ENCODE measurements at regions not wholly inside any gene's neighbourhood (a gene's known extent, or its start where the extent isn't known, plus 50 kb on each side); places are given as distances from the start of the nearest gene placed in this dataset.

DNA sequence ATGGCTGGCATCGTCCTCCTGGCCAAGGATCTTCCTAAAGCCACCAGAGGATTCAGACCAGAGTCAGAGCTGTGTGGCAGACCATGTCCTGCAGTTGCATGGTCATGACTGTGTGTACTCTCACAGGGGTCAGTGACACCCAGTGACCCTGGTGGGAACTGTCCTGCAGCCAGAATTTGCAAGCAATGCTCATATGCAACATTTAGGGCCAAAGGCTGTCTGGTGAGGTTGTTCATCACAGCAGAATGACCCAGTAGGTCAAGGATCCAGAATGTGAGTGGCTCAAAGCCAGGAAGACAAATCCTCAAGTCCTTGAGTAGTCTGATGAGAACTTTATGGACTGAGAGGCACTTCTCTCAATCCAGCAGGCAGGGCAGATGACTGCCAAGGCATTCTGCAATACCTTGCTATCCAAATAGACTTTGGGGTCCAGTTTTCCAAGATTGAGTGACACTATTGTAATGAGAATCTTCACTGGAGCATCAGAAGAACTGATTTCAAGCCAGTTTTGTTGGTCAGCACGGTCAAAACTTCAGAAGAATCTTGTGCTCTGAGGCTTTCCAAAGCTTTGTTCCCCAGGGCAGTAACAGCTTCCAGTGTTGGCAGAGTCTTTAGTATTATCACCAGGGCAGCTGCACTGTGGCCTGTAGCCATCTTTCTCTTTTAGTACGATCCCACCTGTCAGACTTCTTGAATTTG, 122.0 kb downstream of the PTCSC3 start:
- WGBS, 5 donors = 64 to 80% (median 74%) methylated on average over 3 of the region's 3 CpGs
- no peak overlapping the region for H3K27ac ChIP-seq
- no peak overlapping the region for H3K4me3 ChIP-seq
- no peaks in the 10 kb centered on the region for H3K27me3 ChIP-seq (replicated peaks in 1 of 7)
- H3K36me3 ChIP-seq = no peaks in the 10 kb centered on the region
- TF ChIP-seq, protein P1, sequence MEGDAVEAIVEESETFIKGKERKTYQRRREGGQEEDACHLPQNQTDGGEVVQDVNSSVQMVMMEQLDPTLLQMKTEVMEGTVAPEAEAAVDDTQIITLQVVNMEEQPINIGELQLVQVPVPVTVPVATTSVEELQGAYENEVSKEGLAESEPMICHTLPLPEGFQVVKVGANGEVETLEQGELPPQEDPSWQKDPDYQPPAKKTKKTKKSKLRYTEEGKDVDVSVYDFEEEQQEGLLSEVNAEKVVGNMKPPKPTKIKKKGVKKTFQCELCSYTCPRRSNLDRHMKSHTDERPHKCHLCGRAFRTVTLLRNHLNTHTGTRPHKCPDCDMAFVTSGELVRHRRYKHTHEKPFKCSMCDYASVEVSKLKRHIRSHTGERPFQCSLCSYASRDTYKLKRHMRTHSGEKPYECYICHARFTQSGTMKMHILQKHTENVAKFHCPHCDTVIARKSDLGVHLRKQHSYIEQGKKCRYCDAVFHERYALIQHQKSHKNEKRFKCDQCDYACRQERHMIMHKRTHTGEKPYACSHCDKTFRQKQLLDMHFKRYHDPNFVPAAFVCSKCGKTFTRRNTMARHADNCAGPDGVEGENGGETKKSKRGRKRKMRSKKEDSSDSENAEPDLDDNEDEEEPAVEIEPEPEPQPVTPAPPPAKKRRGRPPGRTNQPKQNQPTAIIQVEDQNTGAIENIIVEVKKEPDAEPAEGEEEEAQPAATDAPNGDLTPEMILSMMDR (IDR thresholded peaks at IDR 0.05 in 8 of 11, conservative IDR thresholded peaks at IDR 0.05 in 3 of 11) = no peak
- no peak for TF ChIP-seq POLR2A (IDR thresholded peaks at IDR 0.05)
- TF ChIP-seq POLR2AphosphoS5 (IDR thresholded peaks at IDR 0.05) = no peak
- intact Hi-C loops (cut with DNase I; ENCODE audit: low total_unique reads) = no loop called here
- H3K9me3 ChIP-seq = no peaks in the 10 kb centered on the region
- H3K4me1 ChIP-seq = no peaks in the 10 kb centered on the region
- no peak for DNase-seq

GRCh38 chr14:36052681-36053080, 123.8 kb downstream of the PTCSC3 start:
- WGBS, 5 donors = 86 to 94% (median 88%) methylated on average over 3 of the region's 3 CpGs
- no peak overlapping the region for H3K27ac ChIP-seq

DNA sequence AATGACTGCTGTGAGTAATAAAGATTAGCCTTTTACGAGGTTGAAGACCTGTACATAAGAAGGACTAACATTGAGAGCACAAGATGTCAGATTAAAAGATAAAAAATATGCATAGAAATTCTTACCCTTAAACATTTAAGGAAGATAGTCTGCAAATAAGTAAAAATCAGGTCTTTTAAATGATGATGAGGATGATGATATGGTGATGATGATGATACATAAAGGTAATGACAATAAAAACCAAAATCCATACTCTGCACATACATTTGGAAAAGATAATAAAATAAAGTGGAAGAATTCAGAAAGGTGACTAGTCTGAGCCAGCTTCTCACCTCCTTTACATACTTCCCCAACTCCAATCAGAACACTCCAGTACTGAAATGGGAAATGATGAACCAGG, 124.5 kb downstream of the PTCSC3 start:
- Histone ChIP-seq H3K4me3 (no peak overlapping the region), H3K9me3 (no peaks in the 10 kb centered on the region), H3K27ac (no peak overlapping the region), H3K36me3 (no peaks in the 10 kb centered on the region), H3K4me1 (no peaks in the 10 kb centered on the region), H3K27me3 (replicated peaks in 1 of 7) (no peaks in the 10 kb centered on the region)
- TF ChIP-seq POLR2A (IDR thresholded peaks at IDR 0.05) (no peak), POLR2AphosphoS5 (IDR thresholded peaks at IDR 0.05) (no peak)
- TF ChIP-seq, protein P1 (IDR thresholded peaks at IDR 0.05 in 8 of 11, conservative IDR thresholded peaks at IDR 0.05 in 3 of 11) = no peak
- 79 to 93% (median 83%) methylated on average over 1 of the region's 1 CpG for WGBS, 5 donors
- DNase-seq = no peak
- intact Hi-C loops (cut with DNase I; ENCODE audit: low total_unique reads) = no loop called here

More at GRCh38 chr14:36052681-36053080, 123.8 kb downstream of the PTCSC3 start:
- Histone ChIP-seq H3K36me3 (no peaks in the 10 kb centered on the region), H3K27me3 (replicated peaks in 1 of 7) (no peaks in the 10 kb centered on the region), H3K9me3 (no peaks in the 10 kb centered on the region), H3K4me1 (no peaks in the 10 kb centered on the region), H3K4me3 (no peak overlapping the region)
- TF ChIP-seq POLR2AphosphoS5 (IDR thresholded peaks at IDR 0.05) = no peak
- TF ChIP-seq, protein P1 (IDR thresholded peaks at IDR 0.05 in 8 of 11, conservative IDR thresholded peaks at IDR 0.05 in 3 of 11) = no peak
- no peak for TF ChIP-seq POLR2A (IDR thresholded peaks at IDR 0.05)
- intact Hi-C loops (cut with DNase I; ENCODE audit: low total_unique reads) = no loop called here
- no peak for DNase-seq

GRCh38 chr14:36048667-36049066, 127.9 kb downstream of the PTCSC3 start:
- H3K27ac ChIP-seq = no peak overlapping the region
- no peak for TF ChIP-seq POLR2A (IDR thresholded peaks at IDR 0.05)
- TF ChIP-seq, protein P1 (IDR thresholded peaks at IDR 0.05 in 8 of 11, conservative IDR thresholded peaks at IDR 0.05 in 3 of 11) = no peak
- TF ChIP-seq POLR2AphosphoS5 (IDR thresholded peaks at IDR 0.05) = no peak
- no peak overlapping the region for H3K4me3 ChIP-seq
- WGBS, 5 donors = 82 to 87% (median 85%) methylated on average over 5 of the region's 5 CpGs
- H3K4me1 ChIP-seq = no peaks in the 10 kb centered on the region
- H3K27me3 ChIP-seq (replicated peaks in 1 of 7) = peaks cover 0 to 10% (median 0%) of the 10 kb centered on the region in 7 donors
- no peak for DNase-seq
- intact Hi-C loops (cut with DNase I; ENCODE audit: low total_unique reads) = no loop called here
- H3K9me3 ChIP-seq = no peaks in the 10 kb centered on the region
- H3K36me3 ChIP-seq = no peaks in the 10 kb centered on the region

Measured in spleen (tissue), 11 donors.